ENCODE measurements at regions not wholly inside any gene's neighbourhood (a gene's known extent, or its start where the extent isn't known, plus 50 kb on each side); places are given as distances from the start of the nearest gene placed in this dataset.

DNA sequence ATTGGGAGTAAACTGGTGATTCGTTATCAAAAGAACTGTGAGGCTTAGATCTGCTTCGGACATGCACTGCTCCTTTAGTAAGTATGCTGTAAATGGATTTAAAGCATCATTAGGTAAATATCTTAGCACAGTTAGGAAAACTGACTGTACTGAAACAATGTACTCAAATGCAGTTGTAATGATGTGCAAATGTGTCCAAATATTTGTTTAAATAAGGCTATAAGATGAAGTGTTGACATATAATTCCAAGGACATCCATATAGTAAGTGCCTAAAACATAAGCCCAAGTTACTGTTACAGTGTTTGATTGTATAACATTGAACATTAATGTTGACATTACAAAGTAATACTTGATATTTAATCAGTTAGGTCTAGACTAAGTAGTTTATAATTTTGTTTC lies 512.5 kb upstream of the CDH18 start:
- intact Hi-C loops (cut with DNase I, micrococcal nuclease), result no loop called here

GRCh38 chr5:20498926-20499325 lies 510.9 kb upstream of the CDH18 start:
- Mint-ChIP-seq H3K4me3 (no peak overlapping the region), H3K9me3 (peaks cover 9% of the 10 kb centered on the region), H3K27ac (no peak overlapping the region), H3K27me3 (no peaks in the 10 kb centered on the region), H3K36me3 (ENCODE audit: low read depth) (no peaks in the 10 kb centered on the region), H3K4me1 (ENCODE audit: low read depth) (no peaks in the 10 kb centered on the region)
- Histone ChIP-seq H3K9me3 (ENCODE audit: control insufficient read depth in 1 of 2, insufficient read depth in 1 of 2, low read length in 2 of 2) (no peaks in the 10 kb centered on the region), H3K4me1 (ENCODE audit: insufficient read depth, low read length) (no peaks in the 10 kb centered on the region), H3K4me3 (ENCODE audit: low read length) (no peak overlapping the region), H3K36me3 (ENCODE audit: insufficient read depth, low read length) (no peaks in the 10 kb centered on the region), H3K27ac (ENCODE audit: low read depth in 1 of 2, low read length in 2 of 2) (no peak overlapping the region), H3K27me3 (ENCODE audit: control insufficient read depth in 1 of 2, insufficient read depth in 2 of 2, low read length in 2 of 2) (no peaks in the 10 kb centered on the region)
- DNase-seq (no peak), ATAC-seq (ENCODE audit: poor library complexity) (no peak)
- intact Hi-C loops (cut with DNase I, micrococcal nuclease), result no loop called here
- no peak for TF ChIP-seq CTCF (IDR thresholded peaks at IDR 0.05)
- CTCF ChIA-PET, result no interaction called here
- POLR2A ChIA-PET, result no interaction called here

More for the DNA sequence above, 512.5 kb upstream of the CDH18 start:
- no peaks in the 10 kb centered on the region for H3K27me3 Mint-ChIP-seq
- no peak overlapping the region for H3K27ac Mint-ChIP-seq
- DNase-seq (no peak), ATAC-seq (ENCODE audit: poor library complexity) (no peak)
- ChIA-PET POLR2A (no interaction called here), CTCF (no interaction called here)
- H3K27ac ChIP-seq (ENCODE audit: low read depth in 1 of 2, low read length in 2 of 2), result no peak overlapping the region
- H3K36me3 Mint-ChIP-seq (ENCODE audit: low read depth), result no peaks in the 10 kb centered on the region
- no peaks in the 10 kb centered on the region for H3K36me3 ChIP-seq (ENCODE audit: insufficient read depth, low read length)
- peaks cover 0 to 4% of the 10 kb centered on the region in 2 experiments for H3K9me3 ChIP-seq (ENCODE audit: control insufficient read depth in 1 of 2, insufficient read depth in 1 of 2, low read length in 2 of 2)
- H3K27me3 ChIP-seq (ENCODE audit: control insufficient read depth in 1 of 2, insufficient read depth in 2 of 2, low read length in 2 of 2), result no peaks in the 10 kb centered on the region
- peaks cover 4% of the 10 kb centered on the region for H3K9me3 Mint-ChIP-seq
- TF ChIP-seq CTCF (IDR thresholded peaks at IDR 0.05), result no peak
- H3K4me1 Mint-ChIP-seq (ENCODE audit: low read depth), result no peaks in the 10 kb centered on the region
- H3K4me3 ChIP-seq (ENCODE audit: low read length), result no peak overlapping the region
- H3K4me3 Mint-ChIP-seq, result no peak overlapping the region
- no peaks in the 10 kb centered on the region for H3K4me1 ChIP-seq (ENCODE audit: insufficient read depth, low read length)

DNA sequence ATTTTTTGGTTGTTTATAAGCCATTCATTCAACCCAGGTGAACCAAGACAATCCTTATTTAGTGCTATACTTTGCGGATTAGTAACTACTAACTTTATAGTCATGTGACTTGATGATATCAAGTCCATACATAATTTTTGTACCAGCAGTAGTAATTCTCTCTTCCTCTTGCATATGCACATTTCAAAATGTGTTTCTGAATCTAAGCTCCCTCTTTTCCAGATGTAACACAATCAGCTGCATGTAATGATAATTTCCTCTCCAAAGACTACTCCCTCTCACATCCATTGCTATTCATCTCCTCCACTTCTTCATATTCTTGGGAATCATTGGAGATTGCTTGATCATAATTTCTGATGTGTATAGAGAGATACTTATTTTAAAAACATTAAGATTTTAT lies 510.1 kb upstream of the CDH18 start:
- intact Hi-C loops (cut with DNase I, micrococcal nuclease), result no loop called here
- no peaks in the 10 kb centered on the region for H3K27me3 Mint-ChIP-seq

More for the DNA sequence above, 510.1 kb upstream of the CDH18 start:
- POLR2A ChIA-PET, result no interaction called here
- H3K36me3 ChIP-seq (ENCODE audit: insufficient read depth, low read length), result no peaks in the 10 kb centered on the region
- no peak overlapping the region for H3K4me3 Mint-ChIP-seq
- no peaks in the 10 kb centered on the region for H3K4me1 Mint-ChIP-seq (ENCODE audit: low read depth)
- H3K27ac ChIP-seq (ENCODE audit: low read depth in 1 of 2, low read length in 2 of 2), result no peak overlapping the region
- no peaks in the 10 kb centered on the region for H3K4me1 ChIP-seq (ENCODE audit: insufficient read depth, low read length)
- H3K9me3 Mint-ChIP-seq, result peaks cover 8% of the 10 kb centered on the region
- H3K9me3 ChIP-seq (ENCODE audit: control insufficient read depth in 1 of 2, insufficient read depth in 1 of 2, low read length in 2 of 2), result no peaks in the 10 kb centered on the region
- H3K27ac Mint-ChIP-seq, result no peak overlapping the region
- DNase-seq (no peak), ATAC-seq (ENCODE audit: poor library complexity) (no peak)
- no peaks in the 10 kb centered on the region for H3K27me3 ChIP-seq (ENCODE audit: control insufficient read depth in 1 of 2, insufficient read depth in 2 of 2, low read length in 2 of 2)
- TF ChIP-seq CTCF (IDR thresholded peaks at IDR 0.05), result no peak
- H3K4me3 ChIP-seq (ENCODE audit: low read length), result no peak overlapping the region
- no peaks in the 10 kb centered on the region for H3K36me3 Mint-ChIP-seq (ENCODE audit: low read depth)
- CTCF ChIA-PET, result no interaction called here
